DND-41 (cell line): ENCODE measurements at regions not wholly inside any gene's neighbourhood (a gene's known extent, or its start where the extent isn't known, plus 50 kb on each side); places are given as distances from the start of the nearest gene placed in this dataset.

ENCODE experiments used
- ATAC-seq: fragments of 200-7000 bp; cut with Tn5 transposase; 3 replicates; pipeline ENCODE4 v1.9.1; 2021; ENCODE audit warnings: low read depth; ENCODE audit not compliant: insufficient read depth
- DNase-seq: peaks from one replicate; pipeline ENCODE4 v3.0.0-alpha.2; 2020
- H2AFZ ChIP-seq: 2 replicates; pipeline ENCODE4 v1.6.0; 2012; ENCODE audit warnings: low read depth, low read length
- H3K27ac ChIP-seq: 2 replicates; pipeline ENCODE4 v1.5.1; 2012; ENCODE audit warnings: low read length, inconsistent platforms
- H3K27me3 ChIP-seq: fragments of 200-600 bp; sonication (generic); 2 replicates; pipeline ENCODE4 v1.6.0; 2012; ENCODE audit warnings: low read length, mild to moderate bottlenecking, inconsistent platforms; ENCODE audit not compliant: insufficient read depth, poor library complexity
- H3K36me3 ChIP-seq: 2 replicates; pipeline ENCODE4 v1.5.1; 2012; ENCODE audit warnings: low read length, inconsistent platforms; ENCODE audit not compliant: insufficient read depth
- H3K4me1 ChIP-seq: 2 replicates; pipeline ENCODE4 v1.5.1; 2012; ENCODE audit warnings: mild to moderate bottlenecking, low read length; ENCODE audit not compliant: insufficient read depth
- H3K4me2 ChIP-seq: 2 replicates; pipeline ENCODE4 v1.6.0; 2012; ENCODE audit warnings: mild to moderate bottlenecking, moderate library complexity, low read length, inconsistent platforms; ENCODE audit not compliant: insufficient read depth
- H3K4me3 ChIP-seq, 2 experiments: fragments of 200-600 bp in 1 of 2; shearing (Covaris generic) in 1 of 2; 2 replicates each; pipeline ENCODE4 v1.5.1; 2012 to 2016; ENCODE audit warnings: inconsistent platforms in 2 of 2, low read length in 2 of 2, mild to moderate bottlenecking in 2 of 2, low read depth in 1 of 2, moderate library complexity in 1 of 2
- H3K79me2 ChIP-seq: 2 replicates; pipeline ENCODE4 v1.6.0; 2012; ENCODE audit warnings: low read length, inconsistent platforms; ENCODE audit not compliant: insufficient read depth
- H3K9ac ChIP-seq: 2 replicates; pipeline ENCODE4 v1.6.0; 2012; ENCODE audit warnings: low read depth, mild to moderate bottlenecking, inconsistent platforms, low read length, moderate library complexity
- H3K9me3 ChIP-seq: 2 replicates; pipeline ENCODE4 v1.5.1; 2012; ENCODE audit warnings: low read length, moderate library complexity, mild to moderate bottlenecking, inconsistent platforms; ENCODE audit not compliant: insufficient read depth, severe bottlenecking
- H4K20me1 ChIP-seq: 2 replicates; pipeline ENCODE4 v1.6.0; 2012; ENCODE audit warnings: low read length; ENCODE audit not compliant: insufficient read depth
- EZH2 ChIP-seq: IDR thresholded peaks from 3 replicates; pipeline ENCODE4 v1.6.1; 2012; ENCODE audit warnings: borderline replicate concordance, low read depth, mild to moderate bottlenecking, moderate library complexity, low read length, inconsistent platforms; ENCODE audit not compliant: severe bottlenecking
- TF ChIP-seq, protein P1 (sequence below): IDR thresholded peaks from 2 replicates; pipeline ENCODE4 v1.5.1; 2012; ENCODE audit warnings: borderline replicate concordance, low read length, moderate library complexity, mild to moderate bottlenecking; ENCODE audit not compliant: poor library complexity, severe bottlenecking; ENCODE audit errors: extremely low read depth

GRCh38 chr5:117209479-117209878, 634.9 kb upstream of the SEMA6A start:
- Histone ChIP-seq H2AFZ (no peak overlapping the region), H3K4me1 (no peaks in the 10 kb centered on the region), H3K4me3 (no peak overlapping the region), H3K27me3 (no peaks in the 10 kb centered on the region), H3K4me2 (no peak overlapping the region), H3K9ac (no peak overlapping the region), H3K79me2 (no peaks in the 10 kb centered on the region), H3K36me3 (no peaks in the 10 kb centered on the region), H3K27ac (no peak overlapping the region), H3K9me3 (no peaks in the 10 kb centered on the region), H4K20me1 (no peaks in the 10 kb centered on the region)
- TF ChIP-seq, protein P1, sequence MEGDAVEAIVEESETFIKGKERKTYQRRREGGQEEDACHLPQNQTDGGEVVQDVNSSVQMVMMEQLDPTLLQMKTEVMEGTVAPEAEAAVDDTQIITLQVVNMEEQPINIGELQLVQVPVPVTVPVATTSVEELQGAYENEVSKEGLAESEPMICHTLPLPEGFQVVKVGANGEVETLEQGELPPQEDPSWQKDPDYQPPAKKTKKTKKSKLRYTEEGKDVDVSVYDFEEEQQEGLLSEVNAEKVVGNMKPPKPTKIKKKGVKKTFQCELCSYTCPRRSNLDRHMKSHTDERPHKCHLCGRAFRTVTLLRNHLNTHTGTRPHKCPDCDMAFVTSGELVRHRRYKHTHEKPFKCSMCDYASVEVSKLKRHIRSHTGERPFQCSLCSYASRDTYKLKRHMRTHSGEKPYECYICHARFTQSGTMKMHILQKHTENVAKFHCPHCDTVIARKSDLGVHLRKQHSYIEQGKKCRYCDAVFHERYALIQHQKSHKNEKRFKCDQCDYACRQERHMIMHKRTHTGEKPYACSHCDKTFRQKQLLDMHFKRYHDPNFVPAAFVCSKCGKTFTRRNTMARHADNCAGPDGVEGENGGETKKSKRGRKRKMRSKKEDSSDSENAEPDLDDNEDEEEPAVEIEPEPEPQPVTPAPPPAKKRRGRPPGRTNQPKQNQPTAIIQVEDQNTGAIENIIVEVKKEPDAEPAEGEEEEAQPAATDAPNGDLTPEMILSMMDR = no peak
- no peak for TF ChIP-seq EZH2
- ATAC-seq = no peak
- DNase-seq = no peak

DNA sequence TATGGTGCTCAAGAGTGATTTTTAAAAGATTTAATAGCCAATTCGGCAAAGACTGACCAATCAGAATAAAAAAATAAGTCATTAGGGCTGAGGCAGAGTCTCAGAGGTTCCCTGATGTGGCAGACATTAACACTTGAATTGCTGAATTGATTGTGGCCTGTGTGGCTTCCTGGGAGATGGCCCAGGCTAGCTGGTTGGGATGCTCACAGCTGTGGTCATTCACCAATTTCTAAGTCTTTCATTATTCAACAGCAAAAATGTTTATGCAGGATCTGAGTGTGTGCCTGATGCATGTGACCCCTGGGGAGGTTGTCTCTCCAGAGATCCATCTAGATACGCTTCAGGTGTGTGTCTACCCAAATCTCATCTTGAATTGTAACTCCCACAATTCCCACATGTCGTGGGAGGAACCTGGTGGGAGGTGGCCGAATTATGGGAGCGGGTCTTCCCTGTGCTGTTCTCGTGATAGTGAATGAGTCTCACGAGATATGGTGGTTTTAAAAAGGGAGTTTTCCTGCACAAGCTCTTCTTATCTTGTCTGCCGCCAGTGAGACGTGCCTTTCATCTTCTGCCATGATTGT, 632.6 kb upstream of the SEMA6A start:
- no peak overlapping the region for H2AFZ ChIP-seq
- H4K20me1 ChIP-seq = no peaks in the 10 kb centered on the region
- no peak overlapping the region for H3K9ac ChIP-seq
- no peaks in the 10 kb centered on the region for H3K9me3 ChIP-seq
- TF ChIP-seq, protein P1 = no peak
- TF ChIP-seq EZH2 = no peak
- H3K4me1 ChIP-seq = no peaks in the 10 kb centered on the region
- no peak overlapping the region for H3K27ac ChIP-seq
- ATAC-seq (no peak), DNase-seq (no peak)
- no peaks in the 10 kb centered on the region for H3K27me3 ChIP-seq
- no peaks in the 10 kb centered on the region for H3K79me2 ChIP-seq
- no peak overlapping the region for H3K4me2 ChIP-seq
- H3K36me3 ChIP-seq = no peaks in the 10 kb centered on the region
- H3K4me3 ChIP-seq = no peak overlapping the region

- no peak overlapping the region for H3K4me2 ChIP-seq
- TF ChIP-seq EZH2 = no peak
- TF ChIP-seq, protein P1 = no peak
- no peak for ATAC-seq
- H3K27ac ChIP-seq = no peak overlapping the region
- H2AFZ ChIP-seq = no peak overlapping the region
- H3K36me3 ChIP-seq = no peaks in the 10 kb centered on the region
- H3K9ac ChIP-seq = no peak overlapping the region
- H3K79me2 ChIP-seq = no peaks in the 10 kb centered on the region
- no peak overlapping the region for H3K4me3 ChIP-seq
- H3K9me3 ChIP-seq = no peaks in the 10 kb centered on the region
- H3K4me1 ChIP-seq = no peaks in the 10 kb centered on the region
- no peaks in the 10 kb centered on the region for H4K20me1 ChIP-seq
- no peak for DNase-seq
- no peaks in the 10 kb centered on the region for H3K27me3 ChIP-seq
These were observed 631.3 kb upstream of the SEMA6A start for GRCh38 chr5:117205894-117206293.
